Body of pancreas (tissue), 4 donors: ENCODE measurements at regions not wholly inside any gene's neighbourhood (a gene's known extent, or its start where the extent isn't known, plus 50 kb on each side); places are given as distances from the start of the nearest gene placed in this dataset.

ENCODE experiments used
- POLR2A ChIP-seq, 3 donors: fragments of 450-650 bp; IDR thresholded peaks; one replicate each; pipeline ENCODE4 v1.6.1; 2016; ENCODE audit warnings: antibody characterized with exemption in 3 of 3, mild to moderate bottlenecking in 2 of 3
- TF ChIP-seq, protein P1 (sequence below), 7 experiments: fragments of 450-650 bp in 4 of 7; fragments of 200-600 bp in 3 of 7; sonication (generic) in 3 of 7; IDR thresholded peaks; one replicate each; pipeline ENCODE4 v1.5.1; 2016 to 2019; ENCODE audit warnings: antibody characterized with exemption in 7 of 7

DNA sequence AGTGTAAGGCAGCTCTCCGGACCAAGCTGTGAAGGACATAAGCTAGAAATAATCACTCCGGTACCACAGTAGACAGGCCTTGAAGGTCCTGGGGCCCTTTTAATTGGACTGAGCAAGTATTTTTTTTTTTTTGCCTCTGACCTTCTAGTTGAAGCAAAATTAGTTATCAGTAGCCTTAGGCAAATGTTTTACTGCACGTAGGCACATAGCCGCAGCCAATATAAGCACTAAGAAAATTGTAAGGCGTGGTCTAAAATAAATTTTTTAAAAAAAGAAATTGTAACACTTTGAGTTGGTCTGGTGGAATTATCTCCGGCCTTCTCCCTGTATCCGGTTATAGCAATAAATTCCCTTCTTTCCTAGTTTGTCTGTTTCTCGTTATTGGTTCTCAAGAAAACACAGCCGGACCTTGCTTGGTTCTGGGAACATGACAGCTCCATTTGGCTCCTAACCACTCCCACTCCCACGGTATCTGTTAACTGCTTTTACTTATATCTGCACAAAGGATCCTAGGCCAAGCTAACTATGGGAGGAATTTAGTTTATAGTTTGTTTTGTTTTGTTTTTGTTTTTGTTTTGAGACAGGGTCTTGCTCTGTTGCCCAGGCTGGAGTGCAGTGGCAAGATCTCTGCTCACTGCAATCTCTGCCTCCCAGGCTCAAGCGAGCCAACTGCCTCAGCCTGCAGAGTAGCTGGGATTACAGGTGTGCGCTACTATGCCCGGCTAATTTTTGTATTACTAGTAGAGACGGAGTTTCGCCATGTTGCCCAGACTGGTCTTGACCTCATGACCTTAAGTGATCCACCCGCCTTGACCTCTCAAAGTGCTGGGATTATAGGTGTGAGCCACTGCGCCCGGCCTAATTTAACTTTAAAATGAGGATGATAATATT, 124.4 kb upstream of the KIF5B start:
- TF ChIP-seq, protein P1, sequence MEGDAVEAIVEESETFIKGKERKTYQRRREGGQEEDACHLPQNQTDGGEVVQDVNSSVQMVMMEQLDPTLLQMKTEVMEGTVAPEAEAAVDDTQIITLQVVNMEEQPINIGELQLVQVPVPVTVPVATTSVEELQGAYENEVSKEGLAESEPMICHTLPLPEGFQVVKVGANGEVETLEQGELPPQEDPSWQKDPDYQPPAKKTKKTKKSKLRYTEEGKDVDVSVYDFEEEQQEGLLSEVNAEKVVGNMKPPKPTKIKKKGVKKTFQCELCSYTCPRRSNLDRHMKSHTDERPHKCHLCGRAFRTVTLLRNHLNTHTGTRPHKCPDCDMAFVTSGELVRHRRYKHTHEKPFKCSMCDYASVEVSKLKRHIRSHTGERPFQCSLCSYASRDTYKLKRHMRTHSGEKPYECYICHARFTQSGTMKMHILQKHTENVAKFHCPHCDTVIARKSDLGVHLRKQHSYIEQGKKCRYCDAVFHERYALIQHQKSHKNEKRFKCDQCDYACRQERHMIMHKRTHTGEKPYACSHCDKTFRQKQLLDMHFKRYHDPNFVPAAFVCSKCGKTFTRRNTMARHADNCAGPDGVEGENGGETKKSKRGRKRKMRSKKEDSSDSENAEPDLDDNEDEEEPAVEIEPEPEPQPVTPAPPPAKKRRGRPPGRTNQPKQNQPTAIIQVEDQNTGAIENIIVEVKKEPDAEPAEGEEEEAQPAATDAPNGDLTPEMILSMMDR (IDR thresholded peaks at IDR 0.05): no peak
- no peak for TF ChIP-seq POLR2A (IDR thresholded peaks at IDR 0.05)
